ENCODE measurements at regions not wholly inside any gene's neighbourhood (a gene's known extent, or its start where the extent isn't known, plus 50 kb on each side); places are given as distances from the start of the nearest gene placed in this dataset.

DNA sequence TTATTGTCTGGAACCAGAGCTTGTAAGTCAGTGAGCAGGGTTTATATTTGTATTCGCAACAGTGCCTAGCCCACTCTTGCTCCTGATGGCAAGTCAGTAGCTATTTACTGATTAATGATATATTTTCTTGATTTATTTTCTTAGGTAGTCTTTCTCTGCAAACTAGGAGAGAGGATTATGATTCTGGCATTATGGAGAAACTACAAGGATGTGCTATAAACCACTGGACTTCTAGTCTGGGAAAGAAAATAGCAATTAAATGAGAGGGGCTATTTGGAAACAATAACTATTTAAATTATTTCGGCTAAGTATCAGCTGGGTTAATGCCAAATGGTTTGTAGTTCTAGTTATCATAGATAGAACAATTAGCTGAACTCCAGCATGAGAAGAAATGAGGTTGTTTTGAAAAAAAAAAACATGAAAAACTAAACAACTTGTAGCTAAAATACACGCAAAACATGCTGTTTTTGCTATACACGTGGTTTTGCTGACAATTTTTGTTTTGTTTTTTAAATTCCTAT lies 304.9 kb upstream of the TCF21 start:
- Mint-ChIP-seq H3K27me3 (no peaks in the 10 kb centered on the region), H3K9me3 (peaks cover 8% of the 10 kb centered on the region), H3K4me1 (no peaks in the 10 kb centered on the region), H3K27ac (no peak overlapping the region), H3K4me3 (no peak overlapping the region), H3K36me3 (no peaks in the 10 kb centered on the region)
- ATAC-seq = no peak

DNA sequence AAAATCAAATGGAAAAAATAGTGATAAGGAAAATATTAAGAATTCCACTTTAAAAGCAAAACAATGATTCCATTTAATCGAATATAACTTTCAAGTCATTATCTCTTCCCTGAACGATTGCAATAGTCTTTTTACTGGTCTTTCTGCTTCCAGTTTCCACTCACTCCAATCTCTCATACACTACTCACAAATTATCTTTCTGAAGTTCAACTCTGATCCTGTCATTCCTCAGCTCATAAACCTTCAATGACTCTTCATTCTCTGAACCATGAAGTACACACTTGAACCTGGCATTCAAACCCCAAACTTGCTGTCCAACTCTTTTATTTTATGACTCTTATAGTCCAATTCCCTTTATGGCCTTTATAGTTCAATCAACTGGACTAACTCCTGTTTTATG lies 304.1 kb upstream of the TCF21 start:
- H3K4me1 Mint-ChIP-seq = no peaks in the 10 kb centered on the region
- H3K36me3 Mint-ChIP-seq = no peaks in the 10 kb centered on the region
- peaks cover 8% of the 10 kb centered on the region for H3K9me3 Mint-ChIP-seq
- H3K4me3 Mint-ChIP-seq = no peak overlapping the region
- ATAC-seq = no peak
- H3K27ac Mint-ChIP-seq = no peak overlapping the region
- no peaks in the 10 kb centered on the region for H3K27me3 Mint-ChIP-seq

DNA sequence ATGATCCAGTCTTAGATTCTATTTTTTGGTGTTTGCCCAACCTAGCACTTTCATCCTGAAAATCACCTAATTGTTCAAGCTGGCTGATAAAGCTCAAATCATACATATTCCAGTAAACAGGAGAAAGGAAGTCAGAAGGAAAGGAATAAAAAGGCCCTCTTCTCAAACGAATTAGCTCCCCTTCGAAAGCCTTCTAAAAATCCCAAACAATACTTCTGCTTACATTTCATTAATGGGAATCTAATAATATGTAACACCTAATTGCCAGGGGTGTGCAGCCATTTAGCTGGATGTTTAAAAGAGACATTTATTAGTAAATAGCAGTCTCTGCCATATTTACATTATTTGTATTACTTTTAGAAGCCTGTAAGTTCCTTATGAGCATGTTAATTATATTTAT lies 302.9 kb upstream of the TCF21 start:
- Mint-ChIP-seq H3K4me1 (no peaks in the 10 kb centered on the region), H3K9me3 (peaks cover 8% of the 10 kb centered on the region), H3K36me3 (no peaks in the 10 kb centered on the region), H3K4me3 (no peak overlapping the region), H3K27me3 (no peaks in the 10 kb centered on the region), H3K27ac (no peak overlapping the region)
- ATAC-seq = no peak

DNA sequence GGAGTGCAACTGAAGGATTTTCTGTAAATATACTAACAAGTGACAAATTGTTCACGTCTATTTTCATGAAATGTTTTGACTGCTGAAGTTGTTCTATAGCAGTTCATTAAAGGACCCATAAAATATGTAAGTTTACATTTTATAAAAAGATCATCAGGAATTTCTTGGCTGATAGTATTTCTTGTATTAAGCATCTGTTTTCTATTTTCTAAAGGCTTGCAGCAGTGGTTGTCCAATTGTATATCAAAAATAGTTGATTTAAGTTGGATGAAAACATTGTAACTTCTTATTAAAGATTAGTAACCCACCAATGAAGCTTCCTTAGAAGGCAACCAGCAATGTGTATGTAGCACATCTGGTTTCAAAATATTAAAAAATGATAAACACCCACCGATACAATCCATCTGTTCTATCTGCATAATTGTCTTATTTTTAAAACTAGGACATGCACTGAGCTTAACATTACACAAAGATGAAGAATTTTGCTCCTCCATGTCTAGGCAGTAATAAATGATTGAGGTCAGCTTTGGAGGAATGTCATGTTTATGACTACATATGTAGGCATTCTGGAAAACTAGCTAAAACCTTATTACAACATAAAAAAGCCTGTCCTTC lies 301.3 kb upstream of the TCF21 start:
- H3K27me3 Mint-ChIP-seq = no peaks in the 10 kb centered on the region
- no peak for ATAC-seq
- no peak overlapping the region for H3K4me3 Mint-ChIP-seq
- no peaks in the 10 kb centered on the region for H3K4me1 Mint-ChIP-seq
- no peak overlapping the region for H3K27ac Mint-ChIP-seq
- H3K9me3 Mint-ChIP-seq = peaks cover 3% of the 10 kb centered on the region
- no peaks in the 10 kb centered on the region for H3K36me3 Mint-ChIP-seq

GRCh38 chr6:133590196-133590595 lies 298.7 kb upstream of the TCF21 start:
- H3K36me3 Mint-ChIP-seq = no peaks in the 10 kb centered on the region
- no peaks in the 10 kb centered on the region for H3K27me3 Mint-ChIP-seq
- H3K4me3 Mint-ChIP-seq = no peak overlapping the region
- ATAC-seq = no peak
- H3K27ac Mint-ChIP-seq = no peak overlapping the region
- no peaks in the 10 kb centered on the region for H3K9me3 Mint-ChIP-seq
- H3K4me1 Mint-ChIP-seq = no peaks in the 10 kb centered on the region

- Mint-ChIP-seq H3K27ac (no peak overlapping the region), H3K27me3 (no peaks in the 10 kb centered on the region), H3K36me3 (no peaks in the 10 kb centered on the region), H3K4me1 (no peaks in the 10 kb centered on the region), H3K4me3 (no peak overlapping the region), H3K9me3 (no peaks in the 10 kb centered on the region)
- ATAC-seq = no peak
Observed at GRCh38 chr6:133590814-133591213, 298.1 kb upstream of the TCF21 start.

DNA sequence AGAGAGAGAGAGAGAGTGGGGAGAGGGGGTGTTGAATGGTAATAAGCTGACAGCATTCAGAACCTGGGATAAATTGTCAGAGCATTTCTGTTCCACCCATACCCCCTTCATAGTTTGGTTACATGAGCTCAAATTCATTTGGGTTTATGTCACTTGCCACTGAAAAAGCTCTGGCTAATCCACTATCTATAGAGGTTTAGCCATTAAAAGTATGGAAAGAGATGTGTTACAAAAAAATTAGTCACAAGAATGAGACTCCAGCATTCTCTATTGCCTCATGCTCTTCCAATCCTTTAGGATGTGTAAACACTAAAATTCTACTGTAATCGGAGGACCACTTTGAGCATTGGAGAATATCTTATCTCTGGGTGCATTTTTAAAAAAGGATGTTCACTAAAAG lies 297.6 kb upstream of the TCF21 start:
- Mint-ChIP-seq H3K4me1 (no peaks in the 10 kb centered on the region), H3K27ac (no peak overlapping the region), H3K9me3 (no peaks in the 10 kb centered on the region), H3K36me3 (no peaks in the 10 kb centered on the region), H3K27me3 (no peaks in the 10 kb centered on the region), H3K4me3 (no peak overlapping the region)
- no peak for ATAC-seq

GRCh38 chr6:133594652-133595110 lies 294.2 kb upstream of the TCF21 start:
- H3K27me3 Mint-ChIP-seq = no peaks in the 10 kb centered on the region
- H3K4me3 Mint-ChIP-seq = no peak overlapping the region
- no peaks in the 10 kb centered on the region for H3K9me3 Mint-ChIP-seq
- H3K27ac Mint-ChIP-seq = no peak overlapping the region
- H3K36me3 Mint-ChIP-seq = no peaks in the 10 kb centered on the region
- no peaks in the 10 kb centered on the region for H3K4me1 Mint-ChIP-seq
- ATAC-seq = no peak

DNA sequence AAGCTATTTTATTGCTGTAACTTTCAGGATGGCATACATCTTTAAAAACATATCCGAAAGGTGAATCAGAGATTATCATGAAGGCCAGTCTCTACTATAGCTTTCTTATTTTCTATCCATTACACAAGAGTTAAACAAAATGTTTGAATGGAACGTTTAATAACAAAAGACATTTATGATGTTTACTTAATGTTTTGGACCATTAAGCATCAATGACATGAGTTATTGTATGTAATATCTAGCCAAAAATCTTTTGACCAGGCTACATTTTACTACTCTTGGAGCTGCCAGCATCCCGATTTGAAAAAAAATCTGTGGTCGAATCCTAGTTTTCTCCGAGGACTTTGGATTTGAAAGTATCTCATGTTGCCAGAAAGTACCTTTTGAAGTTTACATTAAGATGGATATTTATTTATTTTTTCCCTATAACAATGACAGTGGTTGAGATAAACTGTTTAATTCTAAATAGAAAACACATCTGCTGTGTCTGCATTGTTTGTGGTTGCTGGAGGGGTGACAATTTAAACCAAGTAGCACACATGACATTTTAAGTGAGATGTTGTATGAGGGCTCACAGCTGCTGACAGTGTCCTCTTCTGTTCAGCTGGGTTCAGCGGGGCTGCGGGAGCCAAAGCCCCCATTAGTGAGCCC lies 293.7 kb upstream of the TCF21 start:
- H3K4me3 Mint-ChIP-seq = no peak overlapping the region
- H3K36me3 Mint-ChIP-seq = no peaks in the 10 kb centered on the region
- no peaks in the 10 kb centered on the region for H3K9me3 Mint-ChIP-seq
- no peaks in the 10 kb centered on the region for H3K4me1 Mint-ChIP-seq
- no peak overlapping the region for H3K27ac Mint-ChIP-seq
- no peak for ATAC-seq
- no peaks in the 10 kb centered on the region for H3K27me3 Mint-ChIP-seq

DNA sequence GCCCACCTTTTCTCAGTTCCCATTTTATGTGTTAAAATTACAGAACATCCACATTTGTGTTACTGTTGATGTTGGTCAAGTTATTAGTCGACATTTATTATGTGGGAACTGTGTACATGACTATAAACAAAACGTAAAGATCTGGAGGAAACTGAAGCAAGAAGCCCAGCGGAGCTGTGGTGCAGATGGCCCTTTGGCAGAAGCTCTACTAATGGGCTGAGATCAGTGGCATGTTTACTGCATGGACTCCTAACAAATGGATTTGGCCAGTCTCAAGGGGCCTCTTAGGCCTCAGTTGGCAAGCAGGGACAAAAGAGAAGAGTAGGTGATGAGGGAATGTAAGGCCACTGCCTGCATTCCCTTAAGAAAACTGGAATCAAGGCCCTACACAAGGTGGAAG lies 282.1 kb upstream of the TCF21 start:
- H3K4me3 Mint-ChIP-seq = no peak overlapping the region
- H3K9me3 Mint-ChIP-seq = no peaks in the 10 kb centered on the region
- no peak overlapping the region for H3K27ac Mint-ChIP-seq
- no peaks in the 10 kb centered on the region for H3K36me3 Mint-ChIP-seq
- H3K27me3 Mint-ChIP-seq = no peaks in the 10 kb centered on the region
- no peak for ATAC-seq
- H3K4me1 Mint-ChIP-seq = no peaks in the 10 kb centered on the region

GRCh38 chr6:133608620-133609019 lies 280.3 kb upstream of the TCF21 start:
- Mint-ChIP-seq H3K27me3 (no peaks in the 10 kb centered on the region), H3K36me3 (no peaks in the 10 kb centered on the region), H3K9me3 (no peaks in the 10 kb centered on the region), H3K27ac (no peak overlapping the region), H3K4me3 (no peak overlapping the region), H3K4me1 (no peaks in the 10 kb centered on the region)
- no peak for ATAC-seq

- no peak overlapping the region for H3K27ac Mint-ChIP-seq
- H3K4me1 Mint-ChIP-seq = no peaks in the 10 kb centered on the region
- no peaks in the 10 kb centered on the region for H3K27me3 Mint-ChIP-seq
- no peak overlapping the region for H3K4me3 Mint-ChIP-seq
- H3K36me3 Mint-ChIP-seq = no peaks in the 10 kb centered on the region
- no peaks in the 10 kb centered on the region for H3K9me3 Mint-ChIP-seq
- ATAC-seq = no peak
Observed at GRCh38 chr6:133609415-133610226, 279.3 kb upstream of the TCF21 start.

DNA sequence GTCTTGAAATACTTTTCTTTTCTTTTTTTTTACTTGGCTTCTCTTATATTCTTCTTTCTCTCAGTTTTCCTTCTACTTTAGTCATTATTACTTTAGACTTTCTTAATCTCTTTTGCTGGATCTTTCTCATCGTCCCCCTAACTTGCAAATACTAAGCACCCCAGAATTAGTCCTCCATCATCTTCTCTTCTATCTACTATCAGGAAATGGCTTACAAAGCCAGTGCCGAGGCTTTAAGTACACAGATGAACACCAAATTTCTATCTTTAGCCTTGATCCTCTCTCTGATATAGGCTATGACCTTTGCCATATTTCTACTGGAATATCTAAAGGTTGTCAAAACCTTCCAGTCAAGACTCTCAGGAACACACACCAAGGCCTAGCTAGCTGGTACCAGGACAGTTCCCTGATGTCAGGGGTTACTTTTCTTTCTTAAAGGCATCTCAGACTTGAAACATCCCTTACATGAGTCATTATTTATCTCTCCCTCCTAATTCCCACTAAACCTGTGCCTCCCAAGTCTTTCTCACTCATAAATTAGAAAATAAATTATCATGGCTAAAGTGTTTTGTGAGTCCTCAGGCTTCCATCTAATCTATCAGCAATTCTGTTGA lies 278.6 kb upstream of the TCF21 start:
- no peak for ATAC-seq
- Mint-ChIP-seq H3K36me3 (no peaks in the 10 kb centered on the region), H3K4me1 (no peaks in the 10 kb centered on the region), H3K27me3 (no peaks in the 10 kb centered on the region), H3K9me3 (no peaks in the 10 kb centered on the region), H3K27ac (no peak overlapping the region), H3K4me3 (no peak overlapping the region)

DNA sequence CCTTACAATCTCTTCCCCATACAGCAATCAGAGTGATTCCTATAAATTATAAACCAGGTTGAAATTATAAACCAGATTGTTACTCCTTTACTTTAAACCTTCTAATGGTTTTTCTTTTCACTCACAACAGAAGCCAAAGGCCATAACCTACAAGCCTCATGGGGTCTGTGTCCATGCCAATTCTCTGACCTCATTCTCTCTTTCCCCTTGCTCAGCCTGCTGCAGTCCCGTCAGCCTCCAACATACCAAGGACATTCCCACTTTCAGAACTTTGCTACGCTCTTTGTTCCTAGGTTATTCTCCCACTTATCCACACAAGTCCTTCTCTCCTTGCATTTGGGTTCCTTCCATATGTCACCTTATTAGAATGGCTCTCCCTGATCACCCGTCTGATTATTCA lies 277.9 kb upstream of the TCF21 start:
- Mint-ChIP-seq H3K4me1 (no peaks in the 10 kb centered on the region), H3K36me3 (no peaks in the 10 kb centered on the region), H3K4me3 (no peak overlapping the region), H3K27me3 (no peaks in the 10 kb centered on the region), H3K9me3 (no peaks in the 10 kb centered on the region), H3K27ac (no peak overlapping the region)
- ATAC-seq = no peak

GRCh38 chr6:133612459-133612858 lies 276.5 kb upstream of the TCF21 start:
- H3K36me3 Mint-ChIP-seq = no peaks in the 10 kb centered on the region

More at GRCh38 chr6:133612459-133612858, 276.5 kb upstream of the TCF21 start:
- no peak overlapping the region for H3K27ac Mint-ChIP-seq
- H3K9me3 Mint-ChIP-seq = peaks cover 10% of the 10 kb centered on the region
- no peak overlapping the region for H3K4me3 Mint-ChIP-seq
- no peaks in the 10 kb centered on the region for H3K27me3 Mint-ChIP-seq
- no peaks in the 10 kb centered on the region for H3K4me1 Mint-ChIP-seq
- ATAC-seq = no peak

Data from stimulated activated memory B cell treated with anti-CD40 and anti-IgM and Interleukin-4, amounts not matched to agents 10 μg/mL and 1 μg/mL and 100 μg/mL, for 72 hours (primary cell).